Gastroesophageal sphincter (tissue), 4 donors: ENCODE measurements at regions not wholly inside any gene's neighbourhood (a gene's known extent, or its start where the extent isn't known, plus 50 kb on each side); places are given as distances from the start of the nearest gene placed in this dataset.

Experiments
- ATAC-seq: fragments of 150-250 bp; one replicate; pipeline ENCODE4 v1.9.1; 2016; ENCODE audit warnings: mild to moderate bottlenecking, moderate library complexity
- H3K27ac ChIP-seq, 4 donors: fragments of 200-600 bp; sonication (generic) in 3 of 4; 1 replicate in 3 of 4; 2 replicates in 1 of 4; pipeline ENCODE4 v1.5.1; 2016 to 2019
- H3K27me3 ChIP-seq: fragments of 200-600 bp; sonication (generic); one replicate; pipeline ENCODE4 v1.5.1; 2019
- H3K36me3 ChIP-seq, 2 donors: fragments of 200-600 bp; sonication (generic); one replicate each; pipeline ENCODE4 v1.5.1; 2019; ENCODE audit warnings: control low read depth in 1 of 2
- H3K4me1 ChIP-seq, 3 donors: fragments of 200-600 bp; sonication (generic); 1 replicate in 2 of 3; 2 replicates in 1 of 3; pipeline ENCODE4 v1.5.1; 2016 to 2019; ENCODE audit warnings: control low read depth in 2 of 3
- H3K4me3 ChIP-seq, 2 donors: fragments of 200-600 bp; sonication (generic); one replicate each; pipeline ENCODE4 v1.5.1; 2019; ENCODE audit warnings: mild to moderate bottlenecking in 1 of 2, moderate library complexity in 1 of 2
- H3K9me3 ChIP-seq, 3 donors: fragments of 200-600 bp; sonication (generic); one replicate each; pipeline ENCODE4 v1.5.1; 2017 to 2019; ENCODE audit warnings: control low read depth in 2 of 3
- EP300 ChIP-seq: sonication (generic); formaldehyde crosslinking; IDR thresholded peaks from one replicate; pipeline ENCODE4 v1.6.1; 2017; ENCODE audit warnings: antibody characterized with exemption, mild to moderate bottlenecking
- POLR2A ChIP-seq, 2 donors: fragments of 450-650 bp; IDR thresholded peaks; one replicate each; pipeline ENCODE4 v1.6.1; 2017; ENCODE audit warnings: antibody characterized with exemption in 2 of 2, mild to moderate bottlenecking in 2 of 2, moderate library complexity in 1 of 2
- POLR2AphosphoS5 ChIP-seq: sonication (generic); formaldehyde crosslinking; IDR thresholded peaks from one replicate; pipeline ENCODE4 v1.6.1; 2017; ENCODE audit warnings: antibody characterized with exemption
- WGBS, 2 donors: methylation state at CpG; one replicate each; pipeline ENCODE4 v1.1.5; 2018; ENCODE audit warnings: low coverage in 1 of 2; 5-methylcytosine and 5-hydroxymethylcytosine counted together
- TF ChIP-seq, protein P1 (sequence below), 4 experiments: fragments of 200-600 bp in 2 of 4; fragments of 450-650 bp in 2 of 4; sonication (generic) in 1 of 4; IDR thresholded peaks; one replicate each; pipeline ENCODE4 v1.5.1; 2017 to 2019; ENCODE audit warnings: antibody characterized with exemption in 4 of 4, mild to moderate bottlenecking in 2 of 4, moderate library complexity in 2 of 4

DNA sequence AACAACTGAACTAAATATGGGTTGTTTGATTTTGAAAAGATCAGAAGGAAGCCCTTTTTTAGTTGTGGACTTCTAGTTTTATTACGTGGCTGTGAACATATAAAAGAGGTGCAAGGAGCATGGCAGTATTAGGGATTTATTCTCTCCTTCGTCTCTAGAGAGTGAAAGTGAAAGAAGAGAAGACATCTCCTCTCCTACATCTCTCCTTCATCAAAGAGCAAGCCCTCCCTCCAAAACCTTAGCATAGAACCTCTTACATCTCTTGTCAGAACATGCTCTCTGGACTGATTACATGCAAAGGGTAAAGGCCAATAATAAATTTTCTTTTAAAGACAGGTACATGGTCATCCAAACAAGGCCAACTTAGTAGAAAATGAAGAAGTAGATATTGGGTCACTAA is 184.3 kb upstream of the IRX1 start:
- Histone ChIP-seq H3K9me3 (peaks cover 0 to 18% (median 0%) of the 10 kb centered on the region in 3 donors), H3K27ac (no peak overlapping the region), H3K4me3 (no peak overlapping the region), H3K36me3 (no peaks in the 10 kb centered on the region), H3K27me3 (no peaks in the 10 kb centered on the region), H3K4me1 (no peaks in the 10 kb centered on the region)
- ATAC-seq: no peak
- WGBS, 2 donors: 66 to 67% methylated on average over 2 of the region's 2 CpGs
- TF ChIP-seq POLR2A (IDR thresholded peaks at IDR 0.05) (no peak), POLR2AphosphoS5 (no peak), EP300 (no peak)
- TF ChIP-seq, protein P1, sequence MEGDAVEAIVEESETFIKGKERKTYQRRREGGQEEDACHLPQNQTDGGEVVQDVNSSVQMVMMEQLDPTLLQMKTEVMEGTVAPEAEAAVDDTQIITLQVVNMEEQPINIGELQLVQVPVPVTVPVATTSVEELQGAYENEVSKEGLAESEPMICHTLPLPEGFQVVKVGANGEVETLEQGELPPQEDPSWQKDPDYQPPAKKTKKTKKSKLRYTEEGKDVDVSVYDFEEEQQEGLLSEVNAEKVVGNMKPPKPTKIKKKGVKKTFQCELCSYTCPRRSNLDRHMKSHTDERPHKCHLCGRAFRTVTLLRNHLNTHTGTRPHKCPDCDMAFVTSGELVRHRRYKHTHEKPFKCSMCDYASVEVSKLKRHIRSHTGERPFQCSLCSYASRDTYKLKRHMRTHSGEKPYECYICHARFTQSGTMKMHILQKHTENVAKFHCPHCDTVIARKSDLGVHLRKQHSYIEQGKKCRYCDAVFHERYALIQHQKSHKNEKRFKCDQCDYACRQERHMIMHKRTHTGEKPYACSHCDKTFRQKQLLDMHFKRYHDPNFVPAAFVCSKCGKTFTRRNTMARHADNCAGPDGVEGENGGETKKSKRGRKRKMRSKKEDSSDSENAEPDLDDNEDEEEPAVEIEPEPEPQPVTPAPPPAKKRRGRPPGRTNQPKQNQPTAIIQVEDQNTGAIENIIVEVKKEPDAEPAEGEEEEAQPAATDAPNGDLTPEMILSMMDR (IDR thresholded peaks at IDR 0.05): no peak

DNA sequence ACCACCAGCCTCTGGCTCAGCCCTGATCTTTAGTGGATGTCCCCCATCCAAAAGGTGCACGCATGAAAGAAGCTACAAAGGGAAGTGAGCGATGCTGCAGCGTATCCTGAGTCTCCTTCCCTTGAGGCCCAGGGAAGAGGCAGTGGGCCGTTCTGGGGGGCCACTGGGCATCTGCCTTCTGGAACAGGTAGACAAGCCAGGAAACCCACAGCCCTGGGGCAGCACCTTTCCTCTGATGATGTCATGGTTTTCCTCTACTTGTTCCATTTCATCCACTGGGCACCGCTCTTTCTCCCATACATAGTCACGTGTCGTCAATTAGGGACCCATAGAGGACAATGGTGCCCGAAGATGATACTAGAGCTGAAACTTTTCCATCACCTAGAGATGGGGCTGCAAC is 194.0 kb upstream of the IRX1 start:
- Histone ChIP-seq H3K4me3 (no peak overlapping the region), H3K36me3 (no peaks in the 10 kb centered on the region), H3K4me1 (no peaks in the 10 kb centered on the region), H3K27me3 (no peaks in the 10 kb centered on the region), H3K9me3 (peaks cover 0 to 47% (median 0%) of the 10 kb centered on the region in 3 donors), H3K27ac (no peak overlapping the region)
- WGBS, 2 donors: 71 to 89% methylated on average over 3 to 8 of the region's 8 CpGs
- TF ChIP-seq, protein P1 (IDR thresholded peaks at IDR 0.05): no peak
- TF ChIP-seq POLR2A (IDR thresholded peaks at IDR 0.05): no peak
- no peak for ATAC-seq

DNA sequence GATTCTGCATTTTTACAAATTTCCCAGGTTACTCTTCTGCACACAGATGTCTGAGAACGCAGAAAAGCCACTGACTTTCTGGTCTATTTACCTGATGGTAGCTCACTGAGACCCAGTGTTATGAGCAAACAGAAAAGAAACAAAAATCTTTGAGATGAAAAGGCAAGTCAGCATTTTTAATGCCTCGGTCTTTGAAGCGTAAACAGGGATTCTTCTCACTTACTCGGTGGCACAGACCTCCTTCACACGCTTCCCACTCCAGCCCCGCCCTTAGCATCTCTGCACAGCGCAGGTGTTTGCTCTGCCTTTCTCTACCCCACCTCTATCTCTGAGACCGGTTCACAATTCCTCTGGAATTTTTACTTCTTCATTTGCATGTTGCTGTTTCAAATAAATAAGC is 195.0 kb upstream of the IRX1 start:
- peaks cover 0 to 41% (median 0%) of the 10 kb centered on the region in 3 donors for H3K9me3 ChIP-seq
- no peak overlapping the region for H3K27ac ChIP-seq
- H3K36me3 ChIP-seq: no peaks in the 10 kb centered on the region
- H3K4me3 ChIP-seq: no peak overlapping the region
- 71 to 86% methylated on average over 7 to 8 of the region's 8 CpGs for WGBS, 2 donors
- H3K27me3 ChIP-seq: no peaks in the 10 kb centered on the region
- no peak for ATAC-seq
- TF ChIP-seq EP300: no peak
- TF ChIP-seq POLR2AphosphoS5: no peak
- TF ChIP-seq POLR2A (IDR thresholded peaks at IDR 0.05): no peak
- TF ChIP-seq, protein P1 (IDR thresholded peaks at IDR 0.05): no peak
- no peaks in the 10 kb centered on the region for H3K4me1 ChIP-seq

DNA sequence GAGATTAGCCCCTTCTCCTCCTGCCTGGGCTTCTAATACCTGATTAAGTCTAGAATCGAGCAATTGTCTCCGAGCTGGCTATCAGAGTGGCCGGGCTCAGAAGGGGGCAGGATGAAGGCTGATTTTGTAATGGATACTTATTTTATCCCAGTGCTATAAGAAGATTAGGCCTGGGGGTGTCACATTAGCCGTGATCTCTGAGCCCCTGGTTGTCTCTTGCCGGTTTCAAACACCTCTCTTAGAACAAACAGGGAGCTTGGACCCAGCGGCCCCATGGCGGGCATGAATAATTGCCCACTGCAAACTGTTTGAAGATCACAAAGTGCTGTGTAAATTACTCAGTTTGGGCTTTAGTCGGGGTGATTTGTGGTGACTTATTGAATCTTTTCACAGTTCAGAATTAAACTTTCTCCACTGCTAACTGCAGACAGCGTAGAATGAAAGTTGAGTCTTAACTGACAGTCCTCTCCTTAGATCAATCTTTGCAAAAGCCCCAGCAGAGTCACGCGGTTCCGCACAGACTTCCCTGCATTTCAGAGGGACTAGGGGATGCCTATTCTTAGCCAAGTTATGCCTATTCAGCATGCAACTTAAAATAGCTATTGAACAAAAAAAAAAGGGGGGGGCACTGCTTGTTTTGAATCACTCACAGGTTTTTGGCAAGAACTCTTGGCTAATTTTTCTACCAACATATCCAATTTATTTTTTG is 200.6 kb upstream of the IRX1 start:
- Histone ChIP-seq H3K36me3 (no peaks in the 10 kb centered on the region), H3K4me1 (no peaks in the 10 kb centered on the region), H3K9me3 (peaks cover 0 to 24% (median 0%) of the 10 kb centered on the region in 3 donors), H3K4me3 (no peak overlapping the region), H3K27ac (no peak overlapping the region), H3K27me3 (peaks cover 22% of the 10 kb centered on the region)
- no peak for ATAC-seq
- 13 to 23% methylated on average over 6 to 12 of the region's 12 CpGs for WGBS, 2 donors
- TF ChIP-seq POLR2AphosphoS5 (no peak), POLR2A (IDR thresholded peaks at IDR 0.05) (no peak), EP300 (no peak)
- TF ChIP-seq, protein P1 (IDR thresholded peaks at IDR 0.05): no peak

DNA sequence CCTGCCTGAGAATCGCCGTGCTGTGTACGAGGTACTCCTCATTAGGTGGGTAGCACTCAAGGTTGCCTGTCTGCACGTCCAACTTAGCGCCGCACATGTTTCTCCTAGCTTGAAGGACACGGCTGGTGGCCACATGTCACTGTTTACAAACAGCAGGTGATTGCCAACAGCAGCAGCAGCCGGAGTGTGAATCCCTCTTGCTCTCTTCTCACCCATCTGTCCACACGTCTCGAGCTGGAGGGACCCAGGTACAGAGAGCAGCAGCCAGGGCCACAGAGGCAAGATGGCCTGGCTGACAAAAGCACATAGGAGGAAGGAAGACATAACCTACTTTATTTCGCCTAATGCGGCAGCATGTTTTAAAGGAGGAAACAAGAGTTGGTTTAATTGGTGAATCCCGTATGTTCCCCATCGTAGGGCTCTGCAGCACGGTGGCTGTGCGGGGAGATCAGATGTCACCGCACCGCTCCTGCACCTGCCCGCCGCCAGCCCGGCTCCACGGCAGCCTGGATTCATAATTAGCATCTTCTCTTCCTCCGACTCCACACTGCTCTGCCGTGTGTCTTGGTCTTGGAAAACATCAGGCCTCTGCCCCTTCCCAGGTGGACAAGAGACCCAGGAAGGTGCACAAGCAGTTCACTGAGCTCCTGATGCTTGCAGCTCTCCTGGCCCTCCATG is 201.6 kb upstream of the IRX1 start:
- ATAC-seq: no peak
- peaks cover 22% of the 10 kb centered on the region for H3K27me3 ChIP-seq
- no peak overlapping the region for H3K4me3 ChIP-seq
- no peaks in the 10 kb centered on the region for H3K36me3 ChIP-seq
- TF ChIP-seq, protein P1 (IDR thresholded peaks at IDR 0.05): no peak
- no peak for TF ChIP-seq EP300
- no peak for TF ChIP-seq POLR2A (IDR thresholded peaks at IDR 0.05)
- no peak for TF ChIP-seq POLR2AphosphoS5
- WGBS, 2 donors: 42 to 75% methylated on average over 6 to 13 of the region's 24 CpGs
- H3K4me1 ChIP-seq: no peaks in the 10 kb centered on the region
- H3K27ac ChIP-seq: no peak overlapping the region
- peaks cover 0 to 14% (median 0%) of the 10 kb centered on the region in 3 donors for H3K9me3 ChIP-seq
